SK-N-SH treated with all-trans-retinoic acid at 6 μM for 48 hours (cell line): ENCODE measurements at regions not wholly inside any gene's neighbourhood (a gene's known extent, or its start where the extent isn't known, plus 50 kb on each side); places are given as distances from the start of the nearest gene placed in this dataset.

Experiments used
- ARNTL ChIP-seq: fragments of 450-650 bp; formaldehyde crosslinking; IDR thresholded peaks from 2 replicates; pipeline ENCODE4 v1.5.0; 2020; ENCODE audit warnings: low read depth, mild to moderate bottlenecking, moderate library complexity, borderline replicate concordance
- ISL1 ChIP-seq: fragments of 250-450 bp; sonication (Bioruptor Pico); IDR thresholded peaks from 2 replicates; pipeline ENCODE4 v2.1.2; 2022; ENCODE audit warnings: mild to moderate bottlenecking, moderate library complexity
- OSR1 ChIP-seq: fragments of 250-450 bp; sonication (Bioruptor Pico); IDR thresholded peaks from 2 replicates; pipeline ENCODE4 v1.8.0; 2022; ENCODE audit warnings: moderate library complexity, mild to moderate bottlenecking, inconsistent platforms
- PPARA ChIP-seq: fragments of 250-450 bp; sonication (Bioruptor Pico); IDR thresholded peaks from 2 replicates; pipeline ENCODE4 v1.5.0; 2020; ENCODE audit warnings: mild to moderate bottlenecking, borderline replicate concordance
- TCF4 ChIP-seq: fragments of 250-450 bp; sonication (Bioruptor Pico); IDR thresholded peaks from 2 replicates; pipeline ENCODE4 v1.8.0; 2021; ENCODE audit warnings: mild to moderate bottlenecking, moderate library complexity, borderline replicate concordance
- TSHZ2 ChIP-seq: fragments of 250-450 bp; sonication (Bioruptor Pico); IDR thresholded peaks from 2 replicates; pipeline ENCODE4 v1.5.0; 2020; ENCODE audit warnings: mild to moderate bottlenecking, moderate library complexity
- ZFP3 ChIP-seq: fragments of 250-450 bp; sonication (Bioruptor Pico); IDR thresholded peaks from 2 replicates; pipeline ENCODE4 v1.5.0; 2020; ENCODE audit warnings: mild to moderate bottlenecking, moderate library complexity
- ZFP30 ChIP-seq: fragments of 450-650 bp; formaldehyde crosslinking; IDR thresholded peaks from 2 replicates; pipeline ENCODE4 v1.5.0; 2022; ENCODE audit warnings: mild to moderate bottlenecking, moderate library complexity
- ZNF8 ChIP-seq: fragments of 450-650 bp; formaldehyde crosslinking; IDR thresholded peaks from 2 replicates; pipeline ENCODE4 v1.5.0; 2020; ENCODE audit warnings: mild to moderate bottlenecking, moderate library complexity
- TF ChIP-seq, protein P1 (sequence below): fragments of 250-450 bp; sonication (Bioruptor Pico); IDR thresholded peaks from 2 replicates; pipeline ENCODE4 v1.8.0; 2020; ENCODE audit warnings: mild to moderate bottlenecking, moderate library complexity, borderline replicate concordance

DNA sequence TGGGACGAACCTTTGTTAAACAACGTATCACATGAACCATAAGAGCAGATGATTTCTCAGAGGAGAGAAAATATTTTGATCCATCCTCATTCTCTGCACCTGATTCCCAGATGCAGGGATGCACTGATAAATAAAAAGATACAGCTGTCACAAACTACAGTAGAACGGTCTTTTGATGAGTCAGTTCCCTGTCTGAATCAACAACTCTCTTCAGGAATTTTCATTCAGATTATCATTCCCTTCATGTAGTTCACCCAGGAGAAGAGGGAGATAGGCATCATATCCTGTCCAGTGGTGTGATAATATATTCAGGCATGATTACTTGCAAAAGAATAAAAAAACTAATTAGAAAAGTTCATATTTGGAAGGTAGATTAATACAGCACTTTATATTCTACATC, 521.5 kb downstream of the PYDC2 start:
- TF ChIP-seq PPARA (no peak), TCF4 (CRISPR knock-in tag) (no peak), ZFP30 (no peak), OSR1 (CRISPR knock-in tag) (no peak), ARNTL (CRISPR knock-in tag) (no peak), TSHZ2 (no peak), ZFP3 (CRISPR knock-in tag) (no peak), ISL1 (CRISPR knock-in tag) (no peak), ZNF8 (CRISPR knock-in tag) (no peak)
- TF ChIP-seq, protein P1, sequence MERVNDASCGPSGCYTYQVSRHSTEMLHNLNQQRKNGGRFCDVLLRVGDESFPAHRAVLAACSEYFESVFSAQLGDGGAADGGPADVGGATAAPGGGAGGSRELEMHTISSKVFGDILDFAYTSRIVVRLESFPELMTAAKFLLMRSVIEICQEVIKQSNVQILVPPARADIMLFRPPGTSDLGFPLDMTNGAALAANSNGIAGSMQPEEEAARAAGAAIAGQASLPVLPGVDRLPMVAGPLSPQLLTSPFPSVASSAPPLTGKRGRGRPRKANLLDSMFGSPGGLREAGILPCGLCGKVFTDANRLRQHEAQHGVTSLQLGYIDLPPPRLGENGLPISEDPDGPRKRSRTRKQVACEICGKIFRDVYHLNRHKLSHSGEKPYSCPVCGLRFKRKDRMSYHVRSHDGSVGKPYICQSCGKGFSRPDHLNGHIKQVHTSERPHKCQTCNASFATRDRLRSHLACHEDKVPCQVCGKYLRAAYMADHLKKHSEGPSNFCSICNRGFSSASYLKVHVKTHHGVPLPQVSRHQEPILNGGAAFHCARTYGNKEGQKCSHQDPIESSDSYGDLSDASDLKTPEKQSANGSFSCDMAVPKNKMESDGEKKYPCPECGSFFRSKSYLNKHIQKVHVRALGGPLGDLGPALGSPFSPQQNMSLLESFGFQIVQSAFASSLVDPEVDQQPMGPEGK (CRISPR knock-in tag) = no peak
